GM10847 (cell line): ENCODE measurements at regions not wholly inside any gene's neighbourhood (a gene's known extent, or its start where the extent isn't known, plus 50 kb on each side); places are given as distances from the start of the nearest gene placed in this dataset.

Experiments used
- POLR2A ChIP-seq: IDR thresholded peaks from 2 replicates; pipeline ENCODE4 v1.6.1; 2011; ENCODE audit not compliant: insufficient read length; ENCODE audit errors: extremely low read depth

GRCh38 chr2:41832218-41832617 is 215.6 kb upstream of the PKDCC start:
- TF ChIP-seq POLR2A = no peak

- no peak for TF ChIP-seq POLR2A
Observed at GRCh38 chr2:41835401-41835800, 212.4 kb upstream of the PKDCC start.

GRCh38 chr2:41836948-41837347 is 210.9 kb upstream of the PKDCC start:
- TF ChIP-seq POLR2A = no peak

- TF ChIP-seq POLR2A = no peak
Observed at GRCh38 chr2:41837610-41838009, 210.2 kb upstream of the PKDCC start.

- peak; percentile 35 for TF ChIP-seq POLR2A
Observed at GRCh38 chr2:41840702-41841551, 206.9 kb upstream of the PKDCC start.

GRCh38 chr2:41846962-41847361 is 200.9 kb upstream of the PKDCC start:
- TF ChIP-seq POLR2A = no peak

- no peak for TF ChIP-seq POLR2A
Observed at GRCh38 chr2:41847744-41848441, 199.9 kb upstream of the PKDCC start.

GRCh38 chr2:41851554-41851953 is 196.3 kb upstream of the PKDCC start:
- no peak for TF ChIP-seq POLR2A

GRCh38 chr2:41853427-41854191 is 194.2 kb upstream of the PKDCC start:
- TF ChIP-seq POLR2A = no peak

GRCh38 chr2:41854227-41854626 is 193.6 kb upstream of the PKDCC start:
- TF ChIP-seq POLR2A = no peak

- TF ChIP-seq POLR2A = no peak
Observed at GRCh38 chr2:41856946-41857345, 190.9 kb upstream of the PKDCC start.

GRCh38 chr2:41859615-41860514 is 188.0 kb upstream of the PKDCC start:
- TF ChIP-seq POLR2A = no peak

GRCh38 chr2:41863062-41863461 is 184.8 kb upstream of the PKDCC start:
- TF ChIP-seq POLR2A = no peak

- TF ChIP-seq POLR2A = no peak
Observed at GRCh38 chr2:41865263-41865662, 182.6 kb upstream of the PKDCC start.

GRCh38 chr2:41867553-41867952 is 180.3 kb upstream of the PKDCC start:
- no peak for TF ChIP-seq POLR2A
